ENCODE measurements at regions not wholly inside any gene's neighbourhood (a gene's known extent, or its start where the extent isn't known, plus 50 kb on each side); places are given as distances from the start of the nearest gene placed in this dataset.

DNA sequence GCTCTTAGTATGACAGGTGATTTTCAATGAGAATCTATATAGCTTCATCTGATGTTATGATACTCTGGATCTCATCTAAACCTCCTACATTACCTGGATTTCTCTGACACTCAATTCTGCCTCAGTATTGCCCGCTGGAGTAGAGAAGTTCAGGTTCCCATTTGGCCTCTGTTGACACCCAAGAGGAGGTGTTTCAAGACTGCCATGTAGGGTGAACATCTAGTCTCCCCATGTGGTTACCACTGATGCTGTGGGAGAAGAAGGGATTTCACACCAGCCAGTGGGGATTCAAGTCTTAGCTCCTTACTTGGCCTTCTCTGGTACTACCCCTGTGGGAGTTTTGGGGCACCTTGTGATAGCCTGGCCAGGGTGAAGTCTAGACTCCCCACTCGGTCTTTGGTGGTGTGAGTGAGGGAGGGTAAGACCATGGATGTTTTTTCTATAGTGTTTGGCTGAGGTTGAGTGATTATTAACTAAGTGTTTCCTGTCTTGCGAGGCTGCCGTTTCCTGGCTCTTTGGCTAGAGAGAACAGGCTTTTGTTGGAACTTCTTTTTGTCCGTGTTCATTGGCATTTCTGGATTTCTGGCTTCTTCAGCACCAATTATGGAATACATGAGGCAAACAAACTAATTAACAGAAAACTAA, 90.7 kb downstream of the RHOU start (continued):
- no peak for TF ChIP-seq ZNF462 (CRISPR knock-in tag; IDR thresholded peaks at IDR 0.05)
- no peak for TF ChIP-seq ZNF331 (CRISPR knock-in tag; IDR thresholded peaks at IDR 0.05; ENCODE audit: low read depth)
- no peak for TF ChIP-seq CREB1 (CRISPR knock-in tag; IDR thresholded peaks at IDR 0.05; ENCODE audit: low read depth)
- no peak for TF ChIP-seq JUNB (IDR thresholded peaks at IDR 0.05; ENCODE audit: unreplicated experiment)
- TF ChIP-seq STAT1 (IDR thresholded peaks at IDR 0.05; ENCODE audit: unreplicated experiment): no peak
- TF ChIP-seq, protein P1, sequence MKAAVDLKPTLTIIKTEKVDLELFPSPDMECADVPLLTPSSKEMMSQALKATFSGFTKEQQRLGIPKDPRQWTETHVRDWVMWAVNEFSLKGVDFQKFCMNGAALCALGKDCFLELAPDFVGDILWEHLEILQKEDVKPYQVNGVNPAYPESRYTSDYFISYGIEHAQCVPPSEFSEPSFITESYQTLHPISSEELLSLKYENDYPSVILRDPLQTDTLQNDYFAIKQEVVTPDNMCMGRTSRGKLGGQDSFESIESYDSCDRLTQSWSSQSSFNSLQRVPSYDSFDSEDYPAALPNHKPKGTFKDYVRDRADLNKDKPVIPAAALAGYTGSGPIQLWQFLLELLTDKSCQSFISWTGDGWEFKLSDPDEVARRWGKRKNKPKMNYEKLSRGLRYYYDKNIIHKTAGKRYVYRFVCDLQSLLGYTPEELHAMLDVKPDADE (IDR thresholded peaks at IDR 0.05): no peak
- no peak for TF ChIP-seq NANOG (IDR thresholded peaks at IDR 0.05; ENCODE audit: borderline replicate concordance)

- H3K36me3 Mint-ChIP-seq (ENCODE audit: low read depth): no peaks in the 10 kb centered on the region
- no peak for TF ChIP-seq CTCF (conservative IDR thresholded peaks at IDR 0.05; ENCODE audit: low read depth in 2 of 2)
- TF ChIP-seq, protein P2, sequence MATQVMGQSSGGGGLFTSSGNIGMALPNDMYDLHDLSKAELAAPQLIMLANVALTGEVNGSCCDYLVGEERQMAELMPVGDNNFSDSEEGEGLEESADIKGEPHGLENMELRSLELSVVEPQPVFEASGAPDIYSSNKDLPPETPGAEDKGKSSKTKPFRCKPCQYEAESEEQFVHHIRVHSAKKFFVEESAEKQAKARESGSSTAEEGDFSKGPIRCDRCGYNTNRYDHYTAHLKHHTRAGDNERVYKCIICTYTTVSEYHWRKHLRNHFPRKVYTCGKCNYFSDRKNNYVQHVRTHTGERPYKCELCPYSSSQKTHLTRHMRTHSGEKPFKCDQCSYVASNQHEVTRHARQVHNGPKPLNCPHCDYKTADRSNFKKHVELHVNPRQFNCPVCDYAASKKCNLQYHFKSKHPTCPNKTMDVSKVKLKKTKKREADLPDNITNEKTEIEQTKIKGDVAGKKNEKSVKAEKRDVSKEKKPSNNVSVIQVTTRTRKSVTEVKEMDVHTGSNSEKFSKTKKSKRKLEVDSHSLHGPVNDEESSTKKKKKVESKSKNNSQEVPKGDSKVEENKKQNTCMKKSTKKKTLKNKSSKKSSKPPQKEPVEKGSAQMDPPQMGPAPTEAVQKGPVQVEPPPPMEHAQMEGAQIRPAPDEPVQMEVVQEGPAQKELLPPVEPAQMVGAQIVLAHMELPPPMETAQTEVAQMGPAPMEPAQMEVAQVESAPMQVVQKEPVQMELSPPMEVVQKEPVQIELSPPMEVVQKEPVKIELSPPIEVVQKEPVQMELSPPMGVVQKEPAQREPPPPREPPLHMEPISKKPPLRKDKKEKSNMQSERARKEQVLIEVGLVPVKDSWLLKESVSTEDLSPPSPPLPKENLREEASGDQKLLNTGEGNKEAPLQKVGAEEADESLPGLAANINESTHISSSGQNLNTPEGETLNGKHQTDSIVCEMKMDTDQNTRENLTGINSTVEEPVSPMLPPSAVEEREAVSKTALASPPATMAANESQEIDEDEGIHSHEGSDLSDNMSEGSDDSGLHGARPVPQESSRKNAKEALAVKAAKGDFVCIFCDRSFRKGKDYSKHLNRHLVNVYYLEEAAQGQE (IDR thresholded peaks at IDR 0.05; ENCODE audit: unreplicated experiment): no peak
- TF ChIP-seq, protein P1 (IDR thresholded peaks at IDR 0.05): no peak
- no peak for TF ChIP-seq ZNF331 (CRISPR knock-in tag; IDR thresholded peaks at IDR 0.05; ENCODE audit: low read depth)
- no peak for TF ChIP-seq CREB1 (CRISPR knock-in tag; IDR thresholded peaks at IDR 0.05; ENCODE audit: low read depth)
- TF ChIP-seq EZH2 (IDR thresholded peaks at IDR 0.05; ENCODE audit: low read depth, unreplicated experiment): no peak
- H3K4me2 ChIP-seq: peak overlapping the region; percentile 49
Observed at GRCh38 chr1:228827019-228827418, 91.7 kb downstream of the RHOU start.

More at GRCh38 chr1:228827019-228827418, 91.7 kb downstream of the RHOU start:
- no peak overlapping the region for H3K27ac ChIP-seq (ENCODE audit: low read depth)
- H3K27me3 Mint-ChIP-seq (ENCODE audit: insufficient read depth, low read depth, poor library complexity): no peaks in the 10 kb centered on the region
- no peaks in the 10 kb centered on the region for H3F3A ChIP-seq (replicated peaks; ENCODE audit: low read depth)
- no peaks in the 10 kb centered on the region for H3K27me3 ChIP-seq (ENCODE audit: insufficient read depth)
- H2AFZ ChIP-seq: no peak overlapping the region
- no peaks in the 10 kb centered on the region for H4K20me1 ChIP-seq (replicated peaks; ENCODE audit: insufficient read depth)
- H3K4me3 ChIP-seq: no peak overlapping the region
- no peaks in the 10 kb centered on the region for H3K79me2 ChIP-seq (replicated peaks; ENCODE audit: insufficient read depth)
- no peaks in the 10 kb centered on the region for H3K36me3 ChIP-seq (ENCODE audit: insufficient read depth)
- H3K9me3 Mint-ChIP-seq: no peaks in the 10 kb centered on the region
- DNase-seq (ENCODE audit: low spot score): peak; percentile 53
- peaks cover 24% of the 10 kb centered on the region for H3K4me1 Mint-ChIP-seq
- H3K9me2 ChIP-seq (ENCODE audit: insufficient read depth): no peaks in the 10 kb centered on the region
- H3K4me3 Mint-ChIP-seq: no peak overlapping the region
- ATAC-seq: peak; percentile 79
- H3K27ac Mint-ChIP-seq: no peak overlapping the region
- peaks cover 14% of the 10 kb centered on the region for H3K4me1 ChIP-seq (ENCODE audit: insufficient read depth)

Data from GM23338 (cell line).